ENCODE measurements at regions not wholly inside any gene's neighbourhood (a gene's known extent, or its start where the extent isn't known, plus 50 kb on each side); places are given as distances from the start of the nearest gene placed in this dataset.

GRCh38 chr10:130775311-130775710 is 536.2 kb downstream of the TCERG1L start:
- TF ChIP-seq CTCF (IDR thresholded peaks at IDR 0.05) (no peak), POLR2A (IDR thresholded peaks at IDR 0.05) (no peak)
